ENCODE measurements at regions not wholly inside any gene's neighbourhood (a gene's known extent, or its start where the extent isn't known, plus 50 kb on each side); places are given as distances from the start of the nearest gene placed in this dataset.
"Not testable (repeated sequence)": the region's sequence is repeated elsewhere in the genome, so short reads cannot be mapped to it uniquely, and the experiment has no call there.

DNA sequence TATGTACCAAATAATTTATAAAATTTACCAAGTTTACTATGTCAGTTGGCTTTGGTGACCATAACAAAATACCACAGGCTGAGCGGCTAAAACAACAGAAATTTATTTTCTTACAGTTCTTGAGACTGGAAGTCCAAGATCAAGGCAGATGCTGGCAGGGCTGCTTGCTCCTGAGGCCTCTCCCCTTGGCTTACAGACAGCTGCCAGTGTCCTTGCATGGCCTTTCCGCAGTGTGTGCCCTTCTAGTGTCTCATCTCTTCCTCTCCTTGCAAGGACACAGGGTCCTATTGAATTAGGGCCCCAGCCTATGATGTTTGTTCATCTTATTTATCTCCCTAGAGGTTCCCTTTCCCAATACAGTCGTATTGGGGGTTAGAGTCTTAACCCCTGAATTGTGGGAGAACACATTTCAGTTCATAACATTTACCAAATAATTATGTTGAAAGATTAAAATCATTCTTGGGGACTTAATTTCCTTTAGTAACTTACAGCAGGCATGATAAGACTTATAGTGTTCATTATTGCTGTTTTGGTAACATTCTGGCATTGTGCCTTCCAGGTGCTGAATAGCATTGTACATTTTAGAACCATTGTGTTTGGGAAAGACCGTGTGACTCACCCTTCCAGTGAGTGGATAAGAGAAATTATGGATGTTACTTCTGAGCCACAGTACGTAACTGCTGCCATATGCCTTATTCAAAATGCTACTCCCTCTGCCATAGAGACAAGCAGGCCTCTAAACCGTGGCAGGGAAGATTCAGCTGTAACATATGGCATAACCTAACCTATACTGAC, 317.5 kb downstream of the TMX3 start:
- intact Hi-C loops (cut with DNase I), result no loop called here
- no peak for DNase-seq (ENCODE audit: low spot score)

GRCh38 chr18:68394705-68395104, 320.2 kb downstream of the TMX3 start:
- no peak for DNase-seq (ENCODE audit: low spot score)
- intact Hi-C loops (cut with DNase I), result no loop called here

DNA sequence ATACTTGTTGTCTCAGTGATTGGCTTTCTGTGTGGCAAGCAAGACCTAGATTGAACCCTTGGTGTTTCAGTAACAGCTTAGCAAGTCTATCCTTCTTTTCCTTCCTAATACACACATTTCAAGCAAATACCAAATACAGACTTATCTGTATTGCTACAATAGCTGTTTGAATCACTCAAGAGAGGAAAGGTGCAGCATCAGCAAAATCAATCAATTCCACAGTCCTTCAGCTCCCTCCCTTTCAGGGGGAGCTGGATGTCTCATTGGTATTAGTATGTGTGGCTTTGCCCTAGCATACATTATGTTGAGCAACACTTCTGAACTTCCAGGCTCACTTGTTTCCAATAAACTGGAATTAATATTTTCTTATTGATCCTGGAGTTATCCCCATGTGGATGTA, 323.1 kb downstream of the TMX3 start:
- intact Hi-C loops (cut with DNase I), result no loop called here
- DNase-seq (ENCODE audit: low spot score), result no peak

DNA sequence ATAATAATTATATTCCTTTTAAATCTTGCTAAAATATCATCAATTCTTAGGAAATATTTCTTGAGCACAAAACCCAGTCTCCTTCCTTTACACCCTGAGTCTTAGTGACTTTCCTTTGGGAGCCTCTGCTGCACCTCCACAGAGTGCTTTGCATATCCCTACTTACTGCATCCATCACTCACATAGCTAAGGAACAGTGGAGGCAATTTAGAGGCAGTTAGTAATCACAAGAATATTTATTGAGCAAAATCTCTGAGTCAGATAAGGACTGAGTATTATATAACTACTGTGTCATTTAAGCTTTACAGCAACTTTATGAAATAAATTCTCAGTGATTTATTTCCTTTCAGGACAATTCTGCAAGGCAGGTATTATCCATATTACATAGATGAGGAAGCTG, 327.7 kb downstream of the TMX3 start:
- DNase-seq (ENCODE audit: low spot score), result no peak
- intact Hi-C loops (cut with DNase I), result no loop called here

- intact Hi-C loops (cut with DNase I); DNase-seq (ENCODE audit: low spot score): not testable (repeated sequence)
These were observed 330.9 kb downstream of the TMX3 start for GRCh38 chr18:68383979-68384378.

GRCh38 chr18:68376926-68377325, 338.0 kb downstream of the TMX3 start:
- intact Hi-C loops (cut with DNase I), result no loop called here
- no peak for DNase-seq (ENCODE audit: low spot score)

GRCh38 chr18:68362907-68363306, 352.0 kb downstream of the TMX3 start:
- no peak for DNase-seq (ENCODE audit: low spot score)
- intact Hi-C loops (cut with DNase I), result no loop called here

- intact Hi-C loops (cut with DNase I), result no loop called here
- DNase-seq (ENCODE audit: low spot score), result no peak
These were observed 359.3 kb downstream of the TMX3 start for GRCh38 chr18:68355637-68356036.

DNA sequence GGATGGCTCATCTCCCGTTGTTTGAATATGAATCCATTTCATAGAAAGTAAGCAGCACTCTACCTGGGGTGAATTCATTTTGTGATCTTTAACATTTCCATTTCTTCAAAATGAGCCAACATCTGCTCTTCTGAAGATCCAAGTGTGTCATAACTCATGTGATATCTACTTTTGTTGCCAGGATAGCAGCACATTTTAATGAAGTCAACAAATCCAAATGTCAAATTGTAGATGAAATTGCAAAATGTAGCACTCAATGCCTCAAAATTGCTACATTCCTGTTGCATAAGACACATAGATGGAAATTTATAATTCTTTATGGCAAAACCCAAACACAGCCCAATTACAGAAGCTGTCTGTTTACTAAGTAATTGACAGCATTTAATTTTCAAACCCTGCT, 360.7 kb downstream of the TMX3 start:
- intact Hi-C loops (cut with DNase I), result no loop called here

GRCh38 chr18:68342039-68342659, 372.8 kb downstream of the TMX3 start:
- intact Hi-C loops (cut with DNase I), result no loop called here
- DNase-seq (ENCODE audit: low spot score), result no peak

More for the DNA sequence above, 360.7 kb downstream of the TMX3 start:
- DNase-seq (ENCODE audit: low spot score), result no peak

DNA sequence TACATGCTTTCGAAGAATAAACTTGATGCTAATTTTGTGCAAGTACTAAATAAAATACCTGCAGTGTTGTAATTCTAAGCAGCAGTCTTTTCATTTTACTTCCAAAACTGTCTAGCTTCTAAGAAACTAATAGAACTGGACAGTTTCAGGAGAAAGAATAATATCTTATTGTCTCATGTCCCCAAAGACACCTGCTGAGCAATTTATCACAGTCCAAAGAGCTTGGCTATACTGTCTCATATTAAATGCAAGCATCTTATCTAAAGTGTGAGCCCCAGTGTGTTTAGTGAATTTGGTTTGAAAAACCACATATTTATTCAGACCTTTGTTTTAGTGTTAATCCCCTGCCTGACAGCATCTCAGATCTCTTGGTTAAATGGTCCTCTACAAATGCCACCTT, 374.3 kb downstream of the TMX3 start:
- intact Hi-C loops (cut with DNase I), result no loop called here
- no peak for DNase-seq (ENCODE audit: low spot score)

DNA sequence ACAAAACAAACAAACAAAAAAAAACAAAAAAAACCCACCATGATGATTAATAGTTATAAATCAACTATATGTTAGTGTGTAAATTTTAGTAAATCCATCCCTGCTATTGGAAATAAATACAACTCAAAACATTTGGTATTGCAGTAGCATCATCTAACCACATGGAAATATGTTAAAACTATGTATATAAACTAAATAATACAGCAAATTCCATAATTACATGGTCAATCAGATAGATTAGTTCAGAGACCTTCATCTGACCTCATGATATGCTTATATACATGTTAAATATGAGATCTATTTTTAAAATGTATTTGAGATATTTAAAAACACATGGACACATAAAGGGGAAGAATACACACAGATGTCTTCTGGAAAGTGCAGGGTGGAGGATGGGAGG, 384.2 kb downstream of the TMX3 start:
- intact Hi-C loops (cut with DNase I), result no loop called here
- DNase-seq (ENCODE audit: low spot score), result no peak

DNA sequence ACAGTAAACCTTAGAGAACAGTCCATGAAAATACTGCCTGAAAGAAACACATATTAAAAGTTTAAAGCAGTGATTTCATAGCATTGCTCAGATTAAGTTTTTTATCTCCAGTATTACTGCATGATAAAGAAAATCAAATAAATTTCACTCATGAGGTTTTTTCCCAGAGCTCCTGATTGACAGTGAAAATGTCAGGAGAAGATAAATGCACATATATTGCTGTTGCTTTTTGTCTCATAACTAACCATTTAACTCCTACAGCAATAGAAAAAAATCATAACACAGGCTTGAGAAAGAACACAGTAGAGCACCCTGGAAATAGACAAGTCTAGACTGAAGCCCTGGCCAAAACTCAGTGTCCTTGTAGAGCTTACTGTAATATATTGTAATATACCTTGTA, 391.0 kb downstream of the TMX3 start:
- intact Hi-C loops (cut with DNase I), result no loop called here
- DNase-seq (ENCODE audit: low spot score), result no peak

- intact Hi-C loops (cut with DNase I), result no loop called here
These were observed 398.3 kb downstream of the TMX3 start for GRCh38 chr18:68316636-68317035.

GRCh38 chr18:68314403-68314802, 400.5 kb downstream of the TMX3 start:
- intact Hi-C loops (cut with DNase I), result no loop called here
- no peak for DNase-seq (ENCODE audit: low spot score)

More at GRCh38 chr18:68316636-68317035, 398.3 kb downstream of the TMX3 start:
- DNase-seq (ENCODE audit: low spot score), result no peak

DNA sequence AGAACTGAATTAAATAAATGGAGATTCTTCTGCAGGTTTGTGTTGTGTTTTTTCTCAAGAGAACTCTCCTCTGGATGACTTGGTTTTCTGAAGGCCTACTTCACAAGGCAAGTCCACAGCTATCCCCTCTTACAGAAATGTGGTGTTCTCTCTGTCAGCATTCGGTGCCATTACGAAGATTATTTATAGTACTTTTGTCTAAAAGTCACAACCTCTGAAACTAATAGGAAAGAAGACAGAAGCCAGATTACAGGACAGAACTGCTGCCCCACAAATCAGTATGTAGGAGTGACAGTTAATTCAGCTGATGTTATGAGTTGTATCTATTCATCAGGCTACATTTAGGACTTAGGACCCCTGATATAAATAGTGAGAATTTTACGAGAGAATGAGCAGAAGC, 413.5 kb downstream of the TMX3 start:
- no peak for DNase-seq (ENCODE audit: low spot score)
- intact Hi-C loops (cut with DNase I), result no loop called here

- no peak for DNase-seq (ENCODE audit: low spot score)
- intact Hi-C loops (cut with DNase I), result no loop called here
These were observed 415.0 kb downstream of the TMX3 start for GRCh38 chr18:68299906-68300305.

- intact Hi-C loops (cut with DNase I), result no loop called here
- DNase-seq (ENCODE audit: low spot score), result no peak
These were observed 416.6 kb downstream of the TMX3 start for GRCh38 chr18:68298330-68298729.

- no peak for DNase-seq (ENCODE audit: low spot score)
- intact Hi-C loops (cut with DNase I), result no loop called here
These were observed 426.5 kb downstream of the TMX3 start for GRCh38 chr18:68288408-68288807.

- intact Hi-C loops (cut with DNase I), result no loop called here
These were observed 430.6 kb downstream of the TMX3 start for GRCh38 chr18:68284236-68284780.

DNA sequence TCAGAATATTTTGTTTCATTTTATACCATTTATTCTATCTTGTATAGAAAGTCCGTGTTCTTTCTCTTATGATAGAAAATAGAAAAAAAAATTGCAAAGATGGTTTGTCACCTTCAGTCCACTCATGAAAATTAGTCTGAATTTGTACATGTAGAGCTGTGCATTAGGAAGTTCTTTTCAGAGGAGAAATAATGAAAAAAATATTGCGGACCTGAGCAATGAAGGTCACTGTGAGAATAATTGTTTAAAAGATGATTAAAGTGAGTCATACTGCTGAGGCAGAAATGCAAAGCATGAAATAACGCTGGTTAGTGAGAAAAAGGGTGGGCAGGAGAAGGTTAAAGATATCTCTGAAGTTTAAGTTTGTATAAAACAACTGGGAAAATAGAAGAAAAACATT, 431.1 kb downstream of the TMX3 start:
- DNase-seq (ENCODE audit: low spot score), result no peak
- intact Hi-C loops (cut with DNase I), result no loop called here

More at GRCh38 chr18:68284236-68284780, 430.6 kb downstream of the TMX3 start:
- DNase-seq (ENCODE audit: low spot score), result no peak
